ENCODE measurements at regions not wholly inside any gene's neighbourhood (a gene's known extent, or its start where the extent isn't known, plus 50 kb on each side); places are given as distances from the start of the nearest gene placed in this dataset.

DNA sequence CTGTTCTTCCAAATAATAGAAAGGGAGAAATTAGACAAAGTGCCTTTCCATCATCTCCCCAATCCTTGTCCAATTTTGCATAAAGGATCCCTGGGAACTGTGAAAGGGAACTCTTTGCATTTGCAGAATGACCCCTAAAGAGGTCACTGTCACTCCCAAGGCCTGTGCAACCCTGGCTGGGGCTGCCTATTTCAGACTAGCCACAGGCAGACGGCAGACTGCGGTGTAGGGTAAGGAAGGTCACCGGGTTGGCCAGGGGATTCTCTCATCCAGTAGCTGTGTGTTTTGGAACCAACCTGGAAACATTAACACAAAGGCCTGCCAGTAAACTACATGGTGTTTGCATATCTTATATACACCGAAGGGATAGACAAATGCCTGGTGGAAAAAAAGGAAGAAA is 818.7 kb downstream of the BCL11A start:
- no peak for ATAC-seq
- Histone ChIP-seq H3K36me3 (ENCODE audit: control insufficient read depth in 2 of 2, insufficient read depth in 2 of 2, low read length in 1 of 2) (no peaks in the 10 kb centered on the region), H3K9me3 (replicated peaks; ENCODE audit: control insufficient read depth, insufficient read depth, low read length) (no peaks in the 10 kb centered on the region), H3K4me3 (no peak overlapping the region), H3K27me3 (replicated peaks in 1 of 2; ENCODE audit: control insufficient read depth in 2 of 2, insufficient read depth in 2 of 2, low read length in 1 of 2) (no peaks in the 10 kb centered on the region; a peak in 1 of 4 replicates), H3K4me2 (ENCODE audit: control insufficient read depth, insufficient read depth) (no peak overlapping the region), H3K9ac (ENCODE audit: control insufficient read depth, insufficient read depth, low read length) (no peak overlapping the region), H2AFZ (ENCODE audit: control insufficient read depth, low read depth, low read length) (no peak overlapping the region), H3K27ac (ENCODE audit: control insufficient read depth, insufficient read depth) (no peak overlapping the region), H4K20me1 (ENCODE audit: control insufficient read depth, insufficient read depth) (no peaks in the 10 kb centered on the region), H3K79me2 (ENCODE audit: control insufficient read depth, insufficient read depth, low read length) (no peaks in the 10 kb centered on the region), H3K4me1 (ENCODE audit: control insufficient read depth, insufficient read depth, low read length) (no peaks in the 10 kb centered on the region)
- DNase-seq (ENCODE audit: low read depth, low spot score) = no peak
- no peak for FAIRE-seq
- intact Hi-C loops (cut with micrococcal nuclease; ENCODE audit: unreplicated experiment) (no loop called here), in situ Hi-C loops (cut with MboI) (no loop called here)
- POLR2A ChIA-PET = no interaction called here
- 38% methylated on average over 4 of the region's 4 CpGs for WGBS (ENCODE audit: insufficient coverage, insufficient replicate concordance, low lambda C conversion rate, missing lambda C conversion rate)
- CTCF ChIA-PET = no interaction called here
- TF ChIP-seq EP300 (IDR thresholded peaks at IDR 0.05; ENCODE audit: borderline replicate concordance in 1 of 2, control insufficient read depth in 1 of 2, low read depth in 2 of 2, low read length in 2 of 2) (no peak), NRF1 (conservative IDR thresholded peaks at IDR 0.05; ENCODE audit: low read depth, low read length) (no peak), ZNF384 (IDR thresholded peaks at IDR 0.05; ENCODE audit: borderline replicate concordance, low read depth, low read length) (no peak), SIN3A (IDR thresholded peaks at IDR 0.05; ENCODE audit: low read depth, low read length) (no peak), ZNF207 (IDR thresholded peaks at IDR 0.05; ENCODE audit: borderline replicate concordance) (no peak), NBN (IDR thresholded peaks at IDR 0.05) (no peak), TCF7 (IDR thresholded peaks at IDR 0.05; ENCODE audit: borderline replicate concordance) (no peak), SREBF1 (IDR thresholded peaks at IDR 0.05; ENCODE audit: low read length) (no peak), ZBED1 (IDR thresholded peaks at IDR 0.05; ENCODE audit: borderline replicate concordance) (no peak), CHD1 (IDR thresholded peaks at IDR 0.05; ENCODE audit: low read depth, low read length) (no peak), RBBP5 (conservative IDR thresholded peaks at IDR 0.05) (no peak), CHD4 (IDR thresholded peaks at IDR 0.05) (no peak), SPI1 (IDR thresholded peaks at IDR 0.05; ENCODE audit: borderline replicate concordance, insufficient read depth, low read depth, low read length) (no peak), ATF7 (IDR thresholded peaks at IDR 0.05; ENCODE audit: low read depth) (no peak), NFYA (IDR thresholded peaks at IDR 0.05; ENCODE audit: borderline replicate concordance, low read depth, low read length) (no peak), STAT3 (IDR thresholded peaks at IDR 0.05; ENCODE audit: low read depth, low read length) (no peak)
- TF ChIP-seq, protein P1, sequence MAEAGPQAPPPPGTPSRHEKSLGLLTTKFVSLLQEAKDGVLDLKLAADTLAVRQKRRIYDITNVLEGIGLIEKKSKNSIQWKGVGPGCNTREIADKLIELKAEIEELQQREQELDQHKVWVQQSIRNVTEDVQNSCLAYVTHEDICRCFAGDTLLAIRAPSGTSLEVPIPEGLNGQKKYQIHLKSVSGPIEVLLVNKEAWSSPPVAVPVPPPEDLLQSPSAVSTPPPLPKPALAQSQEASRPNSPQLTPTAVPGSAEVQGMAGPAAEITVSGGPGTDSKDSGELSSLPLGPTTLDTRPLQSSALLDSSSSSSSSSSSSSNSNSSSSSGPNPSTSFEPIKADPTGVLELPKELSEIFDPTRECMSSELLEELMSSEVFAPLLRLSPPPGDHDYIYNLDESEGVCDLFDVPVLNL (IDR thresholded peaks at IDR 0.05; ENCODE audit: low read depth, low read length) = no peak
- TF ChIP-seq, protein P2, sequence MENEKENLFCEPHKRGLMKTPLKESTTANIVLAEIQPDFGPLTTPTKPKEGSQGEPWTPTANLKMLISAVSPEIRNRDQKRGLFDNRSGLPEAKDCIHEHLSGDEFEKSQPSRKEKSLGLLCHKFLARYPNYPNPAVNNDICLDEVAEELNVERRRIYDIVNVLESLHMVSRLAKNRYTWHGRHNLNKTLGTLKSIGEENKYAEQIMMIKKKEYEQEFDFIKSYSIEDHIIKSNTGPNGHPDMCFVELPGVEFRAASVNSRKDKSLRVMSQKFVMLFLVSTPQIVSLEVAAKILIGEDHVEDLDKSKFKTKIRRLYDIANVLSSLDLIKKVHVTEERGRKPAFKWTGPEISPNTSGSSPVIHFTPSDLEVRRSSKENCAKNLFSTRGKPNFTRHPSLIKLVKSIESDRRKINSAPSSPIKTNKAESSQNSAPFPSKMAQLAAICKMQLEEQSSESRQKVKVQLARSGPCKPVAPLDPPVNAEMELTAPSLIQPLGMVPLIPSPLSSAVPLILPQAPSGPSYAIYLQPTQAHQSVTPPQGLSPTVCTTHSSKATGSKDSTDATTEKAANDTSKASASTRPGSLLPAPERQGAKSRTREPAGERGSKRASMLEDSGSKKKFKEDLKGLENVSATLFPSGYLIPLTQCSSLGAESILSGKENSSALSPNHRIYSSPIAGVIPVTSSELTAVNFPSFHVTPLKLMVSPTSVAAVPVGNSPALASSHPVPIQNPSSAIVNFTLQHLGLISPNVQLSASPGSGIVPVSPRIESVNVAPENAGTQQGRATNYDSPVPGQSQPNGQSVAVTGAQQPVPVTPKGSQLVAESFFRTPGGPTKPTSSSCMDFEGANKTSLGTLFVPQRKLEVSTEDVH (IDR thresholded peaks at IDR 0.05; ENCODE audit: low read depth, partially characterized antibody) = no peak
- BruUV-seq (replicated peaks) = no TSS peak
- SMC1A ChIA-PET (ENCODE audit: uncharacterized antibody, unreplicated experiment) = no interaction called here
- RAD21 ChIA-PET (ENCODE audit: unreplicated experiment) = no interaction called here

Measured in GM12878 (cell line).